GM13977 (cell line): ENCODE measurements at regions not wholly inside any gene's neighbourhood (a gene's known extent, or its start where the extent isn't known, plus 50 kb on each side); places are given as distances from the start of the nearest gene placed in this dataset.

ENCODE experiments used
- DNase-seq: peaks from one replicate; pipeline ENCODE4 v3.0.0; 2012; ENCODE audit warnings: low spot score
- in situ Hi-C: fragments of 300-500 bp; cut with MboI; formaldehyde crosslinking; loops from one replicate; pipeline ENCODE4 v1.12.0; 2022; ENCODE audit warnings: low sequenced_read_pairs, low pct_unique_long_range_greater_than_20kb, mixed read lengths, inconsistent platforms; ENCODE audit not compliant: unreplicated experiment
- TF ChIP-seq, protein P1 (sequence below): IDR thresholded peaks from 2 replicates; pipeline ENCODE4 v1.5.1; 2012; ENCODE audit warnings: mild to moderate bottlenecking, control low read depth; ENCODE audit not compliant: insufficient read depth; ENCODE audit errors: extremely low read depth, missing control alignments

DNA sequence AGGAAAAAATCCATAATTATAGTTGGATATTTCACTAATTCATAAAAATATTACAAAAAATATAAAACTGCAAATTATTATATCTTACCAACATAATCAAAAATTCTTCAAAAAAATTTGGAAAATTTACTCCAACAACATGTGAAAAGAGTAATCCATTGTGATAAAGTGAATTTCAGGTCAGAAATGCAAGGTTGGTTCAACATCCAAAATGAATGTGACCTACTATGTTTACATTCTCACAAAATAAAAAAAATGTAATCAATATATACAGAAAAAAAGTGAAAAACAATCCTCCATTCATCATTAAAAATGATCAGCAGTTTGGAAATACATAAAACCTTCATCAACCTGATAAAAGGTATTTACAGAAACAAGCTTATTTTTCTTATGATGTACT lies 1252.2 kb downstream of the JRKL start:
- in situ Hi-C loops, result no loop called here
- TF ChIP-seq, protein P1, sequence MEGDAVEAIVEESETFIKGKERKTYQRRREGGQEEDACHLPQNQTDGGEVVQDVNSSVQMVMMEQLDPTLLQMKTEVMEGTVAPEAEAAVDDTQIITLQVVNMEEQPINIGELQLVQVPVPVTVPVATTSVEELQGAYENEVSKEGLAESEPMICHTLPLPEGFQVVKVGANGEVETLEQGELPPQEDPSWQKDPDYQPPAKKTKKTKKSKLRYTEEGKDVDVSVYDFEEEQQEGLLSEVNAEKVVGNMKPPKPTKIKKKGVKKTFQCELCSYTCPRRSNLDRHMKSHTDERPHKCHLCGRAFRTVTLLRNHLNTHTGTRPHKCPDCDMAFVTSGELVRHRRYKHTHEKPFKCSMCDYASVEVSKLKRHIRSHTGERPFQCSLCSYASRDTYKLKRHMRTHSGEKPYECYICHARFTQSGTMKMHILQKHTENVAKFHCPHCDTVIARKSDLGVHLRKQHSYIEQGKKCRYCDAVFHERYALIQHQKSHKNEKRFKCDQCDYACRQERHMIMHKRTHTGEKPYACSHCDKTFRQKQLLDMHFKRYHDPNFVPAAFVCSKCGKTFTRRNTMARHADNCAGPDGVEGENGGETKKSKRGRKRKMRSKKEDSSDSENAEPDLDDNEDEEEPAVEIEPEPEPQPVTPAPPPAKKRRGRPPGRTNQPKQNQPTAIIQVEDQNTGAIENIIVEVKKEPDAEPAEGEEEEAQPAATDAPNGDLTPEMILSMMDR, result no peak
- DNase-seq, result no peak

DNA sequence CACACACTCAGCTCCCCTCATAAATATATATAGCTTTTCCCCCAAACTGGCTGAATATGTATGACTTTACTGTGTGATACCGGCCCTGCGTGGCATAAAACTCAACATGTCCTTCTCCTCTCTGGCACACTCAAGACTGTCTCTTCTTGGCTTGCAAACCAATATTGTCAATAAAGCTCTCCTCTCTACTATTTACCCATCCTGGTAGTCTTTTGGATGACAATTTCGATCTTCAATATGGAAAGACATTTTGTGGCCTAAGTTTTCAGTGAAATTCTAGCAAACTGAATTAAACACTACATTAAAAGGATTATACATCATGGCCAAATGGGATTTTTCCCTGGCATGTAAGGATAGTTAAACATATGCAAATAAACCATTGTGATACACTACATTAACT lies 1255.9 kb downstream of the JRKL start:
- no peak for DNase-seq
- in situ Hi-C loops, result no loop called here
- TF ChIP-seq, protein P1, result no peak

DNA sequence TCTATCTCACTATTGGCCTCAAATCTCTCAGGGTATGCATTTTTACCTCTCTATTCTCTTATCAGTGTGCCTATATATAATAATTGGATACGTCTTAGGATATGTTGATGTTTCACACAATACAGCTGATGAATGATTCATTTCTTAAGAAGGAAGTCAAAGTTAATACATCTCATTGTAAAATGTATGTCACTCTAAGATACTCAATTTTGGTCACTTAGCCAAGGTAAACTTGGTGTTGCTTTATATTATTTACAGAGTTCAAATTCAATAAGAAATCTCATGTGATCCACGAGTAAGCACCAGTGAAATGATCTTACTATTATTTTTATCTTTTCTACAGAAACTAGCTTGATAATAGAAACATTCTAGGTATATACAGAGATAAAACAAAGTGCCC lies 1266.5 kb downstream of the JRKL start:
- DNase-seq, result no peak
- in situ Hi-C loops, result no loop called here
- TF ChIP-seq, protein P1, result no peak

DNA sequence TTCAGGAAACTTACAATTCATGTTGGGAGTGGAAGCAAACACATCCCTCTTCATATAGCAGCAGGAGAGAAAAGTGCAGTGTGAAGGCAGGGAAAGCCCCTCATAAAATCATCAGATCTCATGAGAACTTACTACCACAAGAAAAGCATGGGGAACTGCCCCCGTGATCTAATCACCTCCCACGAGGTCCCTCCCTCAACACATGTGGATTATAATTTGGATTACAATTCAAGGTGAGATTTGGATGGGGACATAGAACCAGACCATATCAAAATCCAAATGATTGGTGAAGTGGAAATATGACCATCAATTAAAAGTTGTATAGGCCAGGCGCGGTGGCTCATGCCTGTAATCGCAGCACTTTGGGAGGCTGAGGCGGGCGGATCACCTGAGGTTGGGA lies 1268.0 kb downstream of the JRKL start:
- in situ Hi-C loops, result no loop called here
- DNase-seq, result no peak
- TF ChIP-seq, protein P1, result no peak

DNA sequence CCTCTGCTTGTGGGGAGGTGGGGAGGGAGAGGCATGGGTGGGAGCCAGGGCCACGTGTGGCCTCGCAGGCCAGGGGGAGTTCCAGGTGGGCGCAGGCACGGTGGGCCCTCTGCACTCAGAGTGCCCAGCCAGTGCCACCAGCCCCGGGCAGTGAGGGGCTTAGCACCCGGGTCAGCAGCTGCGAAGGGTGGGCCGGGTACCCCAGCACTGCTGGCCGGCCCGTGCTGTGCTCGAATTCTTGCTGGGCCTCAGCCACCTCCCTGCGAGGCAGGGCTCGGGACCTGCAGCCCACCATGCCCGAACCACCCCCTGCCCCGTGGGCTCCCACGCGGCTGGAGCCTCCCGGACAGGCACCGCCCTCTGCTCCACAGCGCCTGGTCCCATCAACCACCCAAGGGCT lies 1277.2 kb downstream of the JRKL start:
- TF ChIP-seq, protein P1, result no peak
- DNase-seq, result no peak
- in situ Hi-C loops, result no loop called here

DNA sequence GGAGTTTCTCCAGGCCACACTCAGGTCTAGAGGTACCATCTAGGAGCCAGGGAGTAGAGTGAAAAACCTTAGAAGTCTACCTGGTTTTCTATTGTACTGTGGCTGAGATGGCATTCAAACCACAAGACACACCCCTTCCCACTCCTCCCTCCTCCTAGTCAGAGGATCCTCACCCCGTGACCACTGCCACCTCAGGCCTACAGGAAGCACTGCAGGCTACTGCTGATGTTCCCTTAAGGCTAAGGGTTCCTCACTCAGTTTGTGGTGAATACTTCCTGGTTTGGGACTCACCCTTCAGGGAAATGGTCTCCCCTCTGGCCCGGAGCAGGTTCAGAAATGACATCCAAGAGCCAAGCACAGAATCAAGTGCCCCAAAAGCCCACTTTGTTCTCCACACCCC lies 1293.9 kb downstream of the JRKL start:
- no peak for DNase-seq
- TF ChIP-seq, protein P1, result no peak
- in situ Hi-C loops, result no loop called here
